ENCODE measurements at regions not wholly inside any gene's neighbourhood (a gene's known extent, or its start where the extent isn't known, plus 50 kb on each side); places are given as distances from the start of the nearest gene placed in this dataset.

DNA sequence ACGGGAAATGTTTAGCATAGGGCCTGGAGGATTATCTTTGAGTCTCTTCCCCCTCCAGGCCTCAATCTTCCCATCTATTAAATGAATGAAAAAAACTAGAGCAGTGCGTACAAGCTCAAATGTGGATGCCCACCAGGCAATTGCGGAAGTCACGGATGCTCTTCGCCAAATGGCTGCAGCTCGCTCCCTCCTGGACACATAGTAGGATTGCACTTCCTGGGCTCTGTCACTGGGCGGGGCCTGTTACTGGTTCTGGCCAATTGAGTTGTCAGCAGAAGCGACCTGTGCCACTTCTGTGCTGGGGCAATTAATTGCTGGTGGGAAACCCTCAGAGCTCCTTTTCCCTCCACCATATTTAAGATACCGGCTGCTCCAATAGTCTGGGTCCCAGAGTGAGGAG lies 168.2 kb upstream of the IRX6 start:
- DNase-seq (no peak), ATAC-seq (ENCODE audit: low read depth) (no peak)
- no peak overlapping the region for H3K4me3 ChIP-seq (ENCODE audit: control extremely low read depth in 1 of 5, extremely low read depth in 1 of 5, insufficient read depth in 1 of 5, low read depth in 2 of 5, low read length in 4 of 5)
- Mint-ChIP-seq H3K27me3 (peaks cover 7% of the 10 kb centered on the region), H3K4me1 (peaks cover 6% of the 10 kb centered on the region), H3K9me3 (ENCODE audit: insufficient read depth) (no peaks in the 10 kb centered on the region), H3K27ac (no peak overlapping the region), H3K4me3 (no peak overlapping the region)
- 96% methylated on average over 6 of the region's 9 CpGs for WGBS (ENCODE audit: insufficient coverage)
- intact Hi-C loops (cut with micrococcal nuclease) = no loop called here
- no peaks in the 10 kb centered on the region for H3K36me3 ChIP-seq (replicated peaks in 1 of 2; ENCODE audit: control extremely low read depth in 1 of 2, control insufficient read depth in 1 of 2, extremely low read depth in 1 of 2, insufficient read depth in 2 of 2, low read length in 1 of 2)
- no peaks in the 10 kb centered on the region for H3K9me3 ChIP-seq (ENCODE audit: control extremely low read depth in 1 of 3, control insufficient read depth in 2 of 3, insufficient read depth in 1 of 3, low read length in 2 of 3)
- no peak overlapping the region for H3K4me2 ChIP-seq (replicated peaks; ENCODE audit: low read depth, low read length, poor library complexity, severe bottlenecking)
- H4K20me1 ChIP-seq (ENCODE audit: control insufficient read depth, insufficient read depth, low read length, poor library complexity, severe bottlenecking) = no peaks in the 10 kb centered on the region
- TF ChIP-seq, protein P1, sequence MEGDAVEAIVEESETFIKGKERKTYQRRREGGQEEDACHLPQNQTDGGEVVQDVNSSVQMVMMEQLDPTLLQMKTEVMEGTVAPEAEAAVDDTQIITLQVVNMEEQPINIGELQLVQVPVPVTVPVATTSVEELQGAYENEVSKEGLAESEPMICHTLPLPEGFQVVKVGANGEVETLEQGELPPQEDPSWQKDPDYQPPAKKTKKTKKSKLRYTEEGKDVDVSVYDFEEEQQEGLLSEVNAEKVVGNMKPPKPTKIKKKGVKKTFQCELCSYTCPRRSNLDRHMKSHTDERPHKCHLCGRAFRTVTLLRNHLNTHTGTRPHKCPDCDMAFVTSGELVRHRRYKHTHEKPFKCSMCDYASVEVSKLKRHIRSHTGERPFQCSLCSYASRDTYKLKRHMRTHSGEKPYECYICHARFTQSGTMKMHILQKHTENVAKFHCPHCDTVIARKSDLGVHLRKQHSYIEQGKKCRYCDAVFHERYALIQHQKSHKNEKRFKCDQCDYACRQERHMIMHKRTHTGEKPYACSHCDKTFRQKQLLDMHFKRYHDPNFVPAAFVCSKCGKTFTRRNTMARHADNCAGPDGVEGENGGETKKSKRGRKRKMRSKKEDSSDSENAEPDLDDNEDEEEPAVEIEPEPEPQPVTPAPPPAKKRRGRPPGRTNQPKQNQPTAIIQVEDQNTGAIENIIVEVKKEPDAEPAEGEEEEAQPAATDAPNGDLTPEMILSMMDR (IDR thresholded peaks at IDR 0.05) = no peak
- no peak for TF ChIP-seq EZH2 (IDR thresholded peaks at IDR 0.05; ENCODE audit: borderline replicate concordance, insufficient read depth, low read depth, low read length, poor library complexity, severe bottlenecking)
- H3K27me3 ChIP-seq (replicated peaks in 1 of 4; ENCODE audit: control extremely low read depth in 1 of 4, control insufficient read depth in 3 of 4, insufficient read depth in 4 of 4, low read length in 3 of 4) = no peaks in the 10 kb centered on the region
- ChIA-PET CTCF (no interaction called here), POLR2A (no interaction called here)
- H3K79me2 ChIP-seq (ENCODE audit: control insufficient read depth, insufficient read depth, low read length) = no peaks in the 10 kb centered on the region
- H3K27ac ChIP-seq (ENCODE audit: low read length in 2 of 2) = no peak overlapping the region
- H2AFZ ChIP-seq (ENCODE audit: insufficient read depth, low read depth, low read length, poor library complexity, severe bottlenecking) = no peak overlapping the region
- H3K4me1 ChIP-seq (ENCODE audit: control insufficient read depth in 2 of 2, insufficient read depth in 2 of 2, low read length in 2 of 2) = no peaks in the 10 kb centered on the region
- H3K9ac ChIP-seq (ENCODE audit: low read length) = no peak overlapping the region

DNA sequence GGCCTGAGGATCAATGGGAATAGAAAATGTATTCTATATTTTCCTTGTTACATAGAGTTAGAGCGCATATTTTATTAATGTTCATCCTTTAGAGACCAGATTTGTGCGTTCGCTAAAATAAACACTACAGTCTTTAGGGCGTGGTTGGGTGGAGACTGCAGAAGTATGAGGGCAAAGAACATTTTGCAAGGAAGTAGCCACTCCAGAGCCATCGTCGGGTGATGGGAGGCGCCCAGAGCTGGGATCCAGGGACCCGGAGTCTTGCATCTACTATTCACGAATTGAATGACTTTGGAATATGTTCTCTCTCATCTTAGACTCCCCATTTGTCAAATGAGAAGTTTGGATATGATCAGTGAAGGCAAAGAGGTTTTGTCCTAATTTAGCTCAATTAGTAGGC lies 154.2 kb upstream of the IRX6 start:
- Mint-ChIP-seq H3K4me3 (no peak overlapping the region), H3K27ac (no peak overlapping the region), H3K4me1 (no peaks in the 10 kb centered on the region), H3K9me3 (ENCODE audit: insufficient read depth) (no peaks in the 10 kb centered on the region), H3K27me3 (no peaks in the 10 kb centered on the region)
- DNase-seq (no peak), ATAC-seq (ENCODE audit: low read depth) (no peak)
- Histone ChIP-seq H3K9ac (ENCODE audit: low read length) (no peak overlapping the region), H3K4me3 (ENCODE audit: control extremely low read depth in 1 of 5, extremely low read depth in 1 of 5, insufficient read depth in 1 of 5, low read depth in 2 of 5, low read length in 4 of 5) (no peak overlapping the region), H4K20me1 (ENCODE audit: control insufficient read depth, insufficient read depth, low read length, poor library complexity, severe bottlenecking) (no peaks in the 10 kb centered on the region), H3K36me3 (replicated peaks in 1 of 2; ENCODE audit: control extremely low read depth in 1 of 2, control insufficient read depth in 1 of 2, extremely low read depth in 1 of 2, insufficient read depth in 2 of 2, low read length in 1 of 2) (no peaks in the 10 kb centered on the region), H3K79me2 (ENCODE audit: control insufficient read depth, insufficient read depth, low read length) (no peaks in the 10 kb centered on the region), H2AFZ (ENCODE audit: insufficient read depth, low read depth, low read length, poor library complexity, severe bottlenecking) (no peak overlapping the region), H3K9me3 (ENCODE audit: control extremely low read depth in 1 of 3, control insufficient read depth in 2 of 3, insufficient read depth in 1 of 3, low read length in 2 of 3) (peaks cover 0 to 6% (median 0%) of the 10 kb centered on the region in 3 donors), H3K4me2 (replicated peaks; ENCODE audit: low read depth, low read length, poor library complexity, severe bottlenecking) (no peak overlapping the region), H3K27ac (ENCODE audit: low read length in 2 of 2) (no peak overlapping the region), H3K27me3 (replicated peaks in 1 of 4; ENCODE audit: control extremely low read depth in 1 of 4, control insufficient read depth in 3 of 4, insufficient read depth in 4 of 4, low read length in 3 of 4) (no peaks in the 10 kb centered on the region), H3K4me1 (ENCODE audit: control insufficient read depth in 2 of 2, insufficient read depth in 2 of 2, low read length in 2 of 2) (no peaks in the 10 kb centered on the region)
- ChIA-PET POLR2A (no interaction called here), CTCF (no interaction called here)
- intact Hi-C loops (cut with micrococcal nuclease) = no loop called here
- WGBS (ENCODE audit: insufficient coverage) = 85% methylated on average over 3 of the region's 9 CpGs
- TF ChIP-seq EZH2 (IDR thresholded peaks at IDR 0.05; ENCODE audit: borderline replicate concordance, insufficient read depth, low read depth, low read length, poor library complexity, severe bottlenecking) = no peak
- TF ChIP-seq, protein P1 (IDR thresholded peaks at IDR 0.05) = no peak
